Upper lobe of right lung (tissue), 1 donor: ENCODE measurements at regions not wholly inside any gene's neighbourhood (a gene's known extent, or its start where the extent isn't known, plus 50 kb on each side); places are given as distances from the start of the nearest gene placed in this dataset.

ENCODE experiments used
- ATAC-seq: fragments of 200-7000 bp; cut with Tn5 transposase; one replicate; pipeline ENCODE4 v1.9.1; 2020; ENCODE audit warnings: mild to moderate bottlenecking, moderate library complexity
- DNase-seq: peaks from one replicate; pipeline ENCODE4 v3.0.0-alpha.2; 2020
- H3K27ac ChIP-seq: fragments of 200-600 bp; one replicate; pipeline ENCODE4 v1.8.0; 2022
- H3K27me3 ChIP-seq: fragments of 200-600 bp; one replicate; pipeline ENCODE4 v1.8.0; 2022; ENCODE audit warnings: mild to moderate bottlenecking
- H3K36me3 ChIP-seq: fragments of 200-600 bp; one replicate; pipeline ENCODE4 v1.8.0; 2022
- H3K4me1 ChIP-seq: fragments of 200-600 bp; one replicate; pipeline ENCODE4 v1.8.0; 2022
- H3K4me3 ChIP-seq: fragments of 200-600 bp; one replicate; pipeline ENCODE4 v1.8.0; 2022; ENCODE audit warnings: mild to moderate bottlenecking
- H3K9me3 ChIP-seq: fragments of 200-600 bp; one replicate; pipeline ENCODE4 v1.8.0; 2022
- CTCF ChIP-seq: fragments of 200-600 bp; IDR thresholded peaks from one replicate; pipeline ENCODE4 v1.8.0; 2022; ENCODE audit warnings: antibody characterized with exemption
- intact Hi-C: fragments of 100-400 bp; cut with DNase I; formaldehyde crosslinking; loops from one replicate; pipeline ENCODE4 v1.11.0; 2022
- donor health status: DM: no; HTN: yes; CAD: no; lungs with severe emphysema.

GRCh38 chr5:28505121-28505520 lies 1466.7 kb upstream of the CDH9 start:
- Histone ChIP-seq H3K4me1 (no peaks in the 10 kb centered on the region), H3K27me3 (no peaks in the 10 kb centered on the region), H3K36me3 (no peaks in the 10 kb centered on the region), H3K9me3 (no peaks in the 10 kb centered on the region), H3K27ac (no peak overlapping the region), H3K4me3 (no peak overlapping the region)
- ATAC-seq (no peak), DNase-seq (no peak)
- intact Hi-C loops = no loop called here
- TF ChIP-seq CTCF = no peak

GRCh38 chr5:28500511-28500910 lies 1462.1 kb upstream of the CDH9 start:
- intact Hi-C loops = no loop called here
- Histone ChIP-seq H3K27me3 (no peaks in the 10 kb centered on the region), H3K4me1 (no peaks in the 10 kb centered on the region), H3K27ac (no peak overlapping the region), H3K4me3 (no peak overlapping the region), H3K9me3 (no peaks in the 10 kb centered on the region), H3K36me3 (no peaks in the 10 kb centered on the region)
- ATAC-seq = no peak
- DNase-seq = no peak
- no peak for TF ChIP-seq CTCF

- ATAC-seq (no peak), DNase-seq (no peak)
Observed at GRCh38 chr5:28499766-28500290, 1461.4 kb upstream of the CDH9 start.

GRCh38 chr5:28495876-28496275 lies 1457.5 kb upstream of the CDH9 start:
- Histone ChIP-seq H3K4me3 (no peak overlapping the region), H3K4me1 (no peaks in the 10 kb centered on the region), H3K27me3 (no peaks in the 10 kb centered on the region), H3K36me3 (no peaks in the 10 kb centered on the region), H3K9me3 (no peaks in the 10 kb centered on the region), H3K27ac (no peak overlapping the region)
- intact Hi-C loops = no loop called here
- DNase-seq = no peak
- ATAC-seq = no peak
- TF ChIP-seq CTCF = no peak

More at GRCh38 chr5:28499766-28500290, 1461.4 kb upstream of the CDH9 start:
- H3K4me3 ChIP-seq = no peak overlapping the region
- H3K36me3 ChIP-seq = no peaks in the 10 kb centered on the region
- intact Hi-C loops = no loop called here
- H3K27ac ChIP-seq = no peak overlapping the region
- no peaks in the 10 kb centered on the region for H3K27me3 ChIP-seq
- no peaks in the 10 kb centered on the region for H3K4me1 ChIP-seq
- no peak for TF ChIP-seq CTCF
- H3K9me3 ChIP-seq = no peaks in the 10 kb centered on the region

- no peaks in the 10 kb centered on the region for H3K36me3 ChIP-seq
- intact Hi-C loops = no loop called here
Observed at GRCh38 chr5:28493456-28493855, 1455.1 kb upstream of the CDH9 start.

More at GRCh38 chr5:28493456-28493855, 1455.1 kb upstream of the CDH9 start:
- no peaks in the 10 kb centered on the region for H3K9me3 ChIP-seq
- H3K27me3 ChIP-seq = no peaks in the 10 kb centered on the region
- ATAC-seq (no peak), DNase-seq (no peak)
- no peak for TF ChIP-seq CTCF
- no peak overlapping the region for H3K27ac ChIP-seq
- no peaks in the 10 kb centered on the region for H3K4me1 ChIP-seq
- no peak overlapping the region for H3K4me3 ChIP-seq
